SK-N-SH (cell line): ENCODE measurements at regions not wholly inside any gene's neighbourhood (a gene's known extent, or its start where the extent isn't known, plus 50 kb on each side); places are given as distances from the start of the nearest gene placed in this dataset.

ENCODE experiments used
- CTCF ChIA-PET: fragments of 300-600, 350-600 bp; formaldehyde crosslinking; extraction: SDS; loops from one replicate; lab custom pipeline; 2021; lab: Yijun Ruan, JAX
- POLR2A ChIA-PET: fragments of 350-600 bp; sonication (Branson Sonifier 250); formaldehyde crosslinking; extraction: SDS; loops from one replicate; lab custom pipeline; 2020; ENCODE audit warnings: antibody characterized with exemption, inconsistent platforms; lab: Yijun Ruan, JAX
- DNase-seq: peaks from one replicate; pipeline ENCODE4 v3.0.0; 2012
- H2AFZ ChIP-seq: fragments of 200-600 bp; sonication (generic); 2 replicates; pipeline ENCODE4 v1.8.1; 2016; ENCODE audit warnings: antibody characterized with exemption, mild to moderate bottlenecking, low read depth
- H3F3A ChIP-seq: fragments of 200-600 bp; sonication (generic); replicated peaks from 2 replicates; pipeline ENCODE3; 2016; ENCODE audit warnings: antibody characterized with exemption, mild to moderate bottlenecking; ENCODE audit not compliant: insufficient read depth
- H3K27ac ChIP-seq, 2 experiments: fragments of 200-500 bp in 1 of 2; fragments of 200-600 bp in 1 of 2; sonication (Bioruptor generic) in 1 of 2; sonication (generic), shearing (Covaris generic) in 1 of 2; 2 replicates each; pipeline versions ENCODE4 v1.5.1 to v1.6.1; 2014 to 2016; ENCODE audit warnings: low read depth in 2 of 2, inconsistent platforms in 1 of 2, low read length in 1 of 2, mild to moderate bottlenecking in 1 of 2, mixed read lengths in 1 of 2
- H3K27me3 ChIP-seq: fragments of 200-600 bp; sonication (generic), shearing (Covaris generic); 2 replicates; pipeline ENCODE4 v1.6.1; 2016; ENCODE audit warnings: mixed run types; ENCODE audit not compliant: insufficient read depth
- H3K36me3 ChIP-seq, 2 experiments: fragments of 200-500 bp in 1 of 2; fragments of 200-600 bp in 1 of 2; sonication (Bioruptor generic) in 1 of 2; sonication (generic) in 1 of 2; replicated peaks in 1 of 2; 2 replicates each; pipeline versions ENCODE3 to v1.5.1; 2014 to 2016; ENCODE audit warnings: low read length in 1 of 2, mild to moderate bottlenecking in 1 of 2; ENCODE audit not compliant: insufficient read depth in 2 of 2, control insufficient read depth in 1 of 2
- H3K4me1 ChIP-seq, 2 experiments: fragments of 200-500 bp in 1 of 2; fragments of 200-600 bp in 1 of 2; sonication (Bioruptor generic) in 1 of 2; sonication (generic), shearing (Covaris generic) in 1 of 2; 2 replicates each; pipeline versions ENCODE4 v1.5.1 to v1.6.1; 2014 to 2016; ENCODE audit warnings: low read depth in 1 of 2, low read length in 1 of 2, mixed run types in 1 of 2; ENCODE audit not compliant: insufficient read depth in 2 of 2, control insufficient read depth in 1 of 2
- H3K4me2 ChIP-seq: fragments of 200-600 bp; sonication (generic), shearing (Covaris generic); 2 replicates; pipeline ENCODE4 v1.6.1; 2017; ENCODE audit warnings: mixed run types
- H3K4me3 ChIP-seq, 2 experiments: fragments of 200-500 bp in 1 of 2; fragments of 200-600 bp in 1 of 2; sonication (Bioruptor generic) in 1 of 2; sonication (generic), shearing (Covaris generic) in 1 of 2; 2 replicates each; pipeline versions ENCODE4 v1.5.1 to v1.8.1; 2014 to 2016; ENCODE audit warnings: low read depth in 2 of 2, inconsistent platforms in 1 of 2, low read length in 1 of 2, mild to moderate bottlenecking in 1 of 2, mixed read lengths in 1 of 2, moderate library complexity in 1 of 2
- H3K79me2 ChIP-seq: fragments of 200-600 bp; sonication (generic); 2 replicates; pipeline ENCODE4 v1.8.1; 2017; ENCODE audit warnings: mild to moderate bottlenecking; ENCODE audit not compliant: insufficient read depth
- H3K9ac ChIP-seq: fragments of 200-600 bp; sonication (generic); 2 replicates; pipeline ENCODE4 v1.6.1; 2017; ENCODE audit warnings: mixed run types
- H3K9me2 ChIP-seq: fragments of 200-600 bp; sonication (generic); 2 replicates; pipeline ENCODE4 v1.6.1; 2017; ENCODE audit warnings: mixed run types
- H3K9me3 ChIP-seq: fragments of 200-600 bp; sonication (generic); 2 replicates; pipeline ENCODE4 v1.6.1; 2017; ENCODE audit warnings: mixed run types, mild to moderate bottlenecking, moderate library complexity
- H4K20me1 ChIP-seq: fragments of 200-600 bp; sonication (generic); 2 replicates; pipeline ENCODE4 v1.6.1; 2017; ENCODE audit warnings: mild to moderate bottlenecking, mixed run types; ENCODE audit not compliant: insufficient read depth
- EZH2phosphoT487 ChIP-seq: fragments of 200-600 bp; sonication (generic); IDR thresholded peaks from 2 replicates; pipeline ENCODE4 v1.6.1; 2017; ENCODE audit warnings: low read depth, mixed run types, mild to moderate bottlenecking, antibody characterized with exemption, moderate library complexity, borderline replicate concordance
- JUND ChIP-seq: IDR thresholded peaks from 2 replicates; pipeline ENCODE4 v1.4.0; 2012
- NRF1 ChIP-seq: IDR thresholded peaks from 2 replicates; pipeline ENCODE4 v1.6.1; 2012; ENCODE audit warnings: low read depth, mild to moderate bottlenecking, low read length
- PBX3 ChIP-seq: IDR thresholded peaks from 2 replicates; pipeline ENCODE4; 2012
- REST ChIP-seq: IDR thresholded peaks from 2 replicates; pipeline ENCODE4 v1.6.1; 2012; ENCODE audit warnings: mild to moderate bottlenecking, low read depth, low read length, moderate library complexity
- SIN3A ChIP-seq: IDR thresholded peaks from 2 replicates; pipeline ENCODE4 v1.6.1; 2012; ENCODE audit warnings: low read depth, mild to moderate bottlenecking, low read length, moderate library complexity, borderline replicate concordance
- SMC3 ChIP-seq: IDR thresholded peaks from 2 replicates; pipeline ENCODE4 v1.6.1; 2012; ENCODE audit warnings: low read depth, low read length, improper control_type of control experiment
- TAF1 ChIP-seq: IDR thresholded peaks from 2 replicates; pipeline ENCODE4 v1.6.1; 2012; ENCODE audit warnings: low read depth, mild to moderate bottlenecking, low read length, moderate library complexity, borderline replicate concordance
- TCF12 ChIP-seq: IDR thresholded peaks from 2 replicates; pipeline ENCODE4 v1.4.0; 2012
- TEAD4 ChIP-seq: IDR thresholded peaks from 2 replicates; pipeline ENCODE4 v1.4.0; 2012; ENCODE audit warnings: mild to moderate bottlenecking, borderline replicate concordance; ENCODE audit not compliant: insufficient read depth
- WGBS: methylation state at CpG from one replicate; pipeline ENCODE4 v1.1.6; 2017; ENCODE audit warnings: low lambda C conversion rate; 5-methylcytosine and 5-hydroxymethylcytosine counted together
- TF ChIP-seq, protein P1 (sequence below): IDR thresholded peaks from 2 replicates; pipeline ENCODE4 v1.4.0; 2012; ENCODE audit warnings: low read depth, borderline replicate concordance
- TF ChIP-seq, protein P2 (sequence below): IDR thresholded peaks from 2 replicates; pipeline ENCODE4 v1.4.0; 2012; ENCODE audit warnings: low read depth
- TF ChIP-seq, protein P3 (sequence below): IDR thresholded peaks from 2 replicates; pipeline ENCODE4 v1.4.0; 2012; ENCODE audit warnings: low read depth, borderline replicate concordance
- TF ChIP-seq, protein P4 (sequence below): fragments of 150-350 bp; IDR thresholded peaks from 2 replicates; pipeline ENCODE4 v1.6.1; 2017; ENCODE audit warnings: antibody characterized with exemption, low read length, low read depth, borderline replicate concordance

- DNase-seq: no peak
- Histone ChIP-seq H3K4me3 (no peak overlapping the region), H3K36me3 (no peaks in the 10 kb centered on the region), H3K79me2 (no peaks in the 10 kb centered on the region), H2AFZ (no peak overlapping the region), H3K27me3 (no peaks in the 10 kb centered on the region; the same call in 1 of the 2 replicates), H3F3A (no peaks in the 10 kb centered on the region), H3K4me2 (no peak overlapping the region), H3K9me3 (no peaks in the 10 kb centered on the region), H3K9ac (no peak overlapping the region), H4K20me1 (no peaks in the 10 kb centered on the region), H3K4me1 (no peaks in the 10 kb centered on the region), H3K9me2 (no peaks in the 10 kb centered on the region), H3K27ac (no peak overlapping the region)
- WGBS: 66% methylated on average over 9 of the region's 12 CpGs
- TF ChIP-seq TCF12: no peak
- TF ChIP-seq, protein P1, sequence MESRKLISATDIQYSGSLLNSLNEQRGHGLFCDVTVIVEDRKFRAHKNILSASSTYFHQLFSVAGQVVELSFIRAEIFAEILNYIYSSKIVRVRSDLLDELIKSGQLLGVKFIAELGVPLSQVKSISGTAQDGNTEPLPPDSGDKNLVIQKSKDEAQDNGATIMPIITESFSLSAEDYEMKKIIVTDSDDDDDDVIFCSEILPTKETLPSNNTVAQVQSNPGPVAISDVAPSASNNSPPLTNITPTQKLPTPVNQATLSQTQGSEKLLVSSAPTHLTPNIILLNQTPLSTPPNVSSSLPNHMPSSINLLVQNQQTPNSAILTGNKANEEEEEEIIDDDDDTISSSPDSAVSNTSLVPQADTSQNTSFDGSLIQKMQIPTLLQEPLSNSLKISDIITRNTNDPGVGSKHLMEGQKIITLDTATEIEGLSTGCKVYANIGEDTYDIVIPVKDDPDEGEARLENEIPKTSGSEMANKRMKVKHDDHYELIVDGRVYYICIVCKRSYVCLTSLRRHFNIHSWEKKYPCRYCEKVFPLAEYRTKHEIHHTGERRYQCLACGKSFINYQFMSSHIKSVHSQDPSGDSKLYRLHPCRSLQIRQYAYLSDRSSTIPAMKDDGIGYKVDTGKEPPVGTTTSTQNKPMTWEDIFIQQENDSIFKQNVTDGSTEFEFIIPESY: no peak
- TF ChIP-seq, protein P2, sequence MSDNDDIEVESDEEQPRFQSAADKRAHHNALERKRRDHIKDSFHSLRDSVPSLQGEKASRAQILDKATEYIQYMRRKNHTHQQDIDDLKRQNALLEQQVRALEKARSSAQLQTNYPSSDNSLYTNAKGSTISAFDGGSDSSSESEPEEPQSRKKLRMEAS: no peak
- no peak for TF ChIP-seq PBX3
- TF ChIP-seq REST: no peak
- TF ChIP-seq, protein P3, sequence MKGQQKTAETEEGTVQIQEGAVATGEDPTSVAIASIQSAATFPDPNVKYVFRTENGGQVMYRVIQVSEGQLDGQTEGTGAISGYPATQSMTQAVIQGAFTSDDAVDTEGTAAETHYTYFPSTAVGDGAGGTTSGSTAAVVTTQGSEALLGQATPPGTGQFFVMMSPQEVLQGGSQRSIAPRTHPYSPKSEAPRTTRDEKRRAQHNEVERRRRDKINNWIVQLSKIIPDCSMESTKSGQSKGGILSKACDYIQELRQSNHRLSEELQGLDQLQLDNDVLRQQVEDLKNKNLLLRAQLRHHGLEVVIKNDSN: no peak
- TF ChIP-seq TEAD4: no peak
- TF ChIP-seq EZH2phosphoT487: no peak
- TF ChIP-seq TAF1: no peak
- TF ChIP-seq SIN3A: no peak
- no peak for TF ChIP-seq JUND
- TF ChIP-seq, protein P4, sequence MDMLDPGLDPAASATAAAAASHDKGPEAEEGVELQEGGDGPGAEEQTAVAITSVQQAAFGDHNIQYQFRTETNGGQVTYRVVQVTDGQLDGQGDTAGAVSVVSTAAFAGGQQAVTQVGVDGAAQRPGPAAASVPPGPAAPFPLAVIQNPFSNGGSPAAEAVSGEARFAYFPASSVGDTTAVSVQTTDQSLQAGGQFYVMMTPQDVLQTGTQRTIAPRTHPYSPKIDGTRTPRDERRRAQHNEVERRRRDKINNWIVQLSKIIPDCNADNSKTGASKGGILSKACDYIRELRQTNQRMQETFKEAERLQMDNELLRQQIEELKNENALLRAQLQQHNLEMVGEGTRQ: no peak
- TF ChIP-seq NRF1: no peak
- no peak for TF ChIP-seq SMC3
- ChIA-PET POLR2A (no interaction called here), CTCF (interaction anchor here (1.5 kb wide), 1 partner anchor 46 kb away, joined by 4 read pairs; no protein-coding TSS in a partner anchor)
Observed at GRCh38 chr15:98565566-98565965, 82.8 kb upstream of the IGF1R start.
